ENCODE measurements at regions not wholly inside any gene's neighbourhood (a gene's known extent, or its start where the extent isn't known, plus 50 kb on each side); places are given as distances from the start of the nearest gene placed in this dataset.

- TF ChIP-seq SUZ12 (IDR thresholded peaks at IDR 0.05; ENCODE audit: extremely low read depth, insufficient read depth, insufficient read length) = no peak
- no peak for TF ChIP-seq ZNF274 (IDR thresholded peaks at IDR 0.05; ENCODE audit: low read depth, low read length)
- no peak for TF ChIP-seq YY1 (IDR thresholded peaks at IDR 0.05; ENCODE audit: insufficient read depth, insufficient read length)
These were observed 151.2 kb upstream of the RAI14 start for GRCh38 chr5:34504967-34505366.

Data from NT2/D1 (cell line).